T-cell (primary cell): ENCODE measurements at regions not wholly inside any gene's neighbourhood (a gene's known extent, or its start where the extent isn't known, plus 50 kb on each side); places are given as distances from the start of the nearest gene placed in this dataset.

ENCODE experiments used
- ATAC-seq, 4 experiments: fragments of 200-7000 bp in 3 of 4; fragments of 150-1000 bp in 1 of 4; cut with Tn5 transposase; replicated peaks in 1 of 4; 1 replicate in 3 of 4; 2 replicates in 1 of 4; pipeline ENCODE4 v1.10.0; 2021; ENCODE audit warnings: moderate library complexity in 3 of 4, mild to moderate bottlenecking in 2 of 4, moderate number of reproducible peaks in 1 of 4
- CTCF ChIA-PET, 2 donors: fragments of 300-600 bp; sonication (Branson Sonifier 250); formaldehyde crosslinking; loops; one replicate each; lab custom pipeline; 2022; ENCODE audit warnings: antibody characterized with exemption in 2 of 2; lab: Charles Lee
- POLR2A ChIA-PET, 2 donors: fragments of 300-600 bp; sonication (Branson Sonifier 250); formaldehyde crosslinking; loops; one replicate each; lab custom pipeline; 2022; ENCODE audit warnings: antibody characterized with exemption in 2 of 2; lab: Charles Lee
- DNase-seq, 35 experiments: peaks; one replicate each; pipeline versions ENCODE4 v3.0.0 to v3.0.0-alpha.2; 2013 to 2023
- H3K27ac ChIP-seq: one replicate; pipeline ENCODE4 v1.5.1; 2013; ENCODE audit warnings: low read length
- H3K27me3 ChIP-seq, 2 experiments: replicated peaks in 1 of 2; 1 replicate in 1 of 2; 2 replicates in 1 of 2; pipeline versions ENCODE4 v1.6.1 to v1.7.0; 2013; ENCODE audit warnings: low read length in 1 of 2, mixed read lengths in 1 of 2; ENCODE audit not compliant: control insufficient read depth in 2 of 2, insufficient read depth in 2 of 2; ENCODE audit errors: extremely low read depth in 1 of 2
- H3K36me3 ChIP-seq, 2 donors: 1 replicate in 1 of 2; 2 replicates in 1 of 2; pipeline versions ENCODE4 v1.6.1 to v1.7.0; 2013; ENCODE audit warnings: low read length in 1 of 2; ENCODE audit not compliant: control insufficient read depth in 2 of 2, insufficient read depth in 1 of 2; ENCODE audit errors: extremely low read depth in 1 of 2
- H3K4me1 ChIP-seq, 2 experiments: 1 replicate in 1 of 2; 2 replicates in 1 of 2; pipeline versions ENCODE4 v1.6.1 to v1.7.0; 2013; ENCODE audit warnings: low read length in 2 of 2, mixed read lengths in 1 of 2; ENCODE audit not compliant: insufficient read depth in 2 of 2, control insufficient read depth in 1 of 2; ENCODE audit errors: extremely low read depth in 1 of 2
- H3K4me3 ChIP-seq, 2 donors: 1 replicate in 1 of 2; 2 replicates in 1 of 2; pipeline versions ENCODE4 v1.5.1 to v1.7.0; 2013; ENCODE audit warnings: mild to moderate bottlenecking in 2 of 2, low read length in 1 of 2, moderate library complexity in 1 of 2; ENCODE audit not compliant: control insufficient read depth in 1 of 2; ENCODE audit errors: extremely low read depth in 1 of 2
- H3K9me3 ChIP-seq: 2 replicates; pipeline ENCODE4 v1.7.0; 2013
- H3K27ac Mint-ChIP-seq, 2 donors: one replicate each; pipeline ENCODE4 v1.8.0; 2020 to 2021; ENCODE audit warnings: mild to moderate bottlenecking in 2 of 2, mixed read lengths in 2 of 2
- H3K27me3 Mint-ChIP-seq, 2 donors: one replicate each; pipeline ENCODE4 v1.8.0; 2021 to 2022; ENCODE audit warnings: mixed read lengths in 2 of 2
- H3K36me3 Mint-ChIP-seq: one replicate; pipeline ENCODE4 v1.8.0; 2021; ENCODE audit warnings: mixed read lengths
- H3K4me1 Mint-ChIP-seq, 3 donors: one replicate each; pipeline ENCODE4 v1.8.0; 2020 to 2022; ENCODE audit warnings: mixed read lengths in 3 of 3, mild to moderate bottlenecking in 1 of 3
- H3K4me3 Mint-ChIP-seq, 3 donors: one replicate each; pipeline ENCODE4 v1.8.0; 2020 to 2022; ENCODE audit warnings: mild to moderate bottlenecking in 3 of 3, mixed read lengths in 3 of 3, moderate library complexity in 3 of 3
- H3K9me3 Mint-ChIP-seq, 3 donors: one replicate each; pipeline ENCODE4 v1.8.0; 2020 to 2022; ENCODE audit warnings: mixed read lengths in 3 of 3
- WGBS: methylation state at CpG from one replicate; pipeline ENCODE4 v1.1.5; 2013; ENCODE audit warnings: missing lambda C conversion rate; ENCODE audit not compliant: insufficient coverage; 5-methylcytosine and 5-hydroxymethylcytosine counted together

GRCh38 chr1:58303841-58304240 lies 242.7 kb downstream of the OMA1 start:
- DNase-seq: no peak
- no peaks in the 10 kb centered on the region for H3K4me1 ChIP-seq
- no peaks in the 10 kb centered on the region for H3K36me3 ChIP-seq
- Mint-ChIP-seq H3K4me3 (no peak overlapping the region), H3K9me3 (no peaks in the 10 kb centered on the region), H3K4me1 (no peaks in the 10 kb centered on the region), H3K27me3 (peaks cover 0 to 23% of the 10 kb centered on the region in 2 donors), H3K36me3 (no peaks in the 10 kb centered on the region), H3K27ac (no peak overlapping the region)
- no peaks in the 10 kb centered on the region for H3K27me3 ChIP-seq
- CTCF ChIA-PET: no interaction called here
- H3K9me3 ChIP-seq: no peaks in the 10 kb centered on the region
- H3K27ac ChIP-seq: no peak overlapping the region
- WGBS: no CpG with 5 or more reads among the region's 3 CpGs
- no peak overlapping the region for H3K4me3 ChIP-seq
- POLR2A ChIA-PET: interaction anchor here in 1 of 2 donors (0.6 kb wide), 1 partner anchor 35 kb away, joined by 3 read pairs; no protein-coding TSS in a partner anchor
- no peak for ATAC-seq

DNA sequence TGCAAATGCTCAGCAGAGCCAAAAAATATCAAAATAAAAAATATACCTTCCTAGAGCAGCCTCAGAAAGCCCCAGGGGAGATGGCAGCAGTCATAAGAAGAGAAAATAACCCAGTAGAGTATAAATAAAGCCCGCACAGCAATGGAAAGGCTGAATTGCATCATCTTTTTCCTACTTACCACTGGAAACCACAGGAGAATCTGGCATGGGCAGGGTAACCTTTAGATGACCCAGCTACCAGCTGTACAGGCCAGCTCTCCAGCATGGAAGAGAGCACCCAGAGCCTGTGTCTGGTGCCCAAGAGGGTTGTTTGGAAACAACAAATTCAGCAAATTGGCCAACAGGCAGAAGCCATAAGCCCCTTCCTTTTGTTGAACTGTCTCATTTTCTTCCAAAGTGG lies 253.1 kb downstream of the OMA1 start:
- H3K4me1 ChIP-seq: no peaks in the 10 kb centered on the region
- no peaks in the 10 kb centered on the region for H3K9me3 ChIP-seq
- no peak overlapping the region for H3K27ac Mint-ChIP-seq
- ATAC-seq: no peak
- WGBS: no CpG with 5 or more reads among the region's 1 CpG
- ChIA-PET POLR2A (interaction anchor here in 1 of 2 donors (0.6 kb wide), 1 partner anchor 1563 kb away, joined by 3 read pairs; no protein-coding TSS in a partner anchor), CTCF (no interaction called here)
- no peak overlapping the region for H3K4me3 Mint-ChIP-seq
- no peak overlapping the region for H3K27ac ChIP-seq
- DNase-seq: no peak
- peaks cover 0 to 4% (median 0%) of the 10 kb centered on the region in 3 donors for H3K9me3 Mint-ChIP-seq
- H3K27me3 Mint-ChIP-seq: peaks cover 0 to 8% of the 10 kb centered on the region in 2 donors
- no peaks in the 10 kb centered on the region for H3K27me3 ChIP-seq
- H3K4me1 Mint-ChIP-seq: no peaks in the 10 kb centered on the region
- no peaks in the 10 kb centered on the region for H3K36me3 ChIP-seq
- peaks cover 4% of the 10 kb centered on the region for H3K36me3 Mint-ChIP-seq
- H3K4me3 ChIP-seq: no peak overlapping the region

DNA sequence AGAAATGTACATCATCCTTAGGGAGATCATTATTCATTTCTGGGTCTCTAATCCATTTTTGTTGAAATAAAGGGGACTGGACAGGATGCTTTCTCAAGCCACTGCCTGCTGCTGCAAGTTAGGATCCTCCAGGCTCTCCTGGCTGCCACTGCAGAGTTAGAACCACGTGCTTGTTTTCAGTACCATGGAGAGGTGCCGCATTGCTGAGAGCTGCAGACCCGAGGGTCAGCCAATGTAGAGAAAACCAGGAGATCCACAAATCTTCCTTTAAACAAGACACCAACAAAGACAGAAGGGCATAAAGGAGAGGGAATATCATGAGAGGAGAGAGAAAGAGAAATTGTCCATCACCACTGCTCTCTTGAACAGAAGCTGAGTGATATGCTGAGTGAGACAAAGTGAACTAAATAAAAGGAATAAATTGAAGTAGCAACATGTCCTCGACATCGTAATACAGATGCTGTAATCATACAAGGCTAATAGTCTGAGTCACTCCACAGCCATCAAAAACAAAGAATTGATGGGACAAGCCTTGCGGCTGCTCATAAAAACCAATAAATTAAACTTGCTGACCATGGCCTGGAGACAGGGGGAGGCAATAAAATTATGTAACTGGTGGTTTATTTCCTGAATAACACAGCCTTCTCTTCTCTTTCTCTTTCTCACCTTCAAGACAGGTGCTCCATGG lies 255.7 kb downstream of the OMA1 start:
- H3K36me3 ChIP-seq: no peaks in the 10 kb centered on the region
- Mint-ChIP-seq H3K9me3 (peaks cover 3 to 7% (median 4%) of the 10 kb centered on the region in 3 donors), H3K36me3 (peaks cover 7% of the 10 kb centered on the region), H3K4me1 (no peaks in the 10 kb centered on the region), H3K4me3 (no peak overlapping the region), H3K27ac (no peak overlapping the region), H3K27me3 (peaks cover 0 to 11% of the 10 kb centered on the region in 2 donors)
- H3K9me3 ChIP-seq: no peaks in the 10 kb centered on the region
- no peak for ATAC-seq
- H3K27ac ChIP-seq: no peak overlapping the region
- H3K4me1 ChIP-seq: no peaks in the 10 kb centered on the region
- ChIA-PET CTCF (no interaction called here), POLR2A (no interaction called here)
- no peaks in the 10 kb centered on the region for H3K27me3 ChIP-seq
- DNase-seq: no peak
- WGBS: 100% methylated on average over 2 of the region's 6 CpGs
- H3K4me3 ChIP-seq: no peak overlapping the region

DNA sequence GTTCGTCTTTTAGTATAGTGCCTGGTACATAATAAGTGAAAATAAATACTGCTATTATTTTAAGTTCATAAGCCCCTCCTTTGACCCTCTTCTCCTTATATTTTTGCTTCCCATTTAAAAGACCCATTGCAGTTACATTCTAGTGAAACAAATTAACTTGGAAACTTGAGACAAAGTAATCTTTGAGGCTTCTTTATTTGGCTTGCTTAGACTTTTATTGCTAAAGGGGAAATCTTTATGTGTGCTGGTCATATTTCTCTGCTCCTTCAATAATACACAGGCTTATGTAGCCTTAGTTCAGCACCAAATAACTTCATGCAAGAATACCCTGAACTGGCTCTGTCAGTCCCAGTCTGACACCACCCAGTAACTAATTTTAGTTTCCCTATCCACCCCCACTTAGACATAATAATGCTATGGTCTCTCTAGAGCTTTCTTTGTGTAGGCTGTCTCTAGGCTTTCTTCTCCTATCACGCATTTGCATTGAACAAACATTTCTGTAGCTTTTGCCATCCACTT lies 257.8 kb downstream of the OMA1 start:
- Histone ChIP-seq H3K36me3 (no peaks in the 10 kb centered on the region), H3K4me3 (no peak overlapping the region), H3K27ac (no peak overlapping the region), H3K27me3 (no peaks in the 10 kb centered on the region), H3K4me1 (no peaks in the 10 kb centered on the region), H3K9me3 (no peaks in the 10 kb centered on the region)
- peaks cover 4 to 12% of the 10 kb centered on the region in 2 donors for H3K27me3 Mint-ChIP-seq
- H3K36me3 Mint-ChIP-seq: peaks cover 7% of the 10 kb centered on the region
- DNase-seq: no peak
- ChIA-PET CTCF (no interaction called here), POLR2A (no interaction called here)
- peaks cover 3 to 9% (median 4%) of the 10 kb centered on the region in 3 donors for H3K9me3 Mint-ChIP-seq
- WGBS: no CpG with 5 or more reads among the region's 2 CpGs
- no peaks in the 10 kb centered on the region for H3K4me1 Mint-ChIP-seq
- H3K27ac Mint-ChIP-seq: no peak overlapping the region
- no peak for ATAC-seq
- H3K4me3 Mint-ChIP-seq: no peak overlapping the region

- CTCF ChIA-PET: interaction anchor here in 1 of 2 donors (0.6 kb wide), 1 partner anchor 1442 kb away, joined by 3 read pairs; no protein-coding TSS in a partner anchor
These were observed 258.5 kb downstream of the OMA1 start for GRCh38 chr1:58287894-58288623.

GRCh38 chr1:58284225-58284510 lies 262.4 kb downstream of the OMA1 start:
- H3K36me3 ChIP-seq: no peaks in the 10 kb centered on the region
- H3K4me3 ChIP-seq: no peak overlapping the region
- peaks cover 0 to 9% (median 3%) of the 10 kb centered on the region in 3 donors for H3K9me3 Mint-ChIP-seq
- POLR2A ChIA-PET: no interaction called here
- no peak overlapping the region for H3K27ac ChIP-seq
- H3K4me1 ChIP-seq: no peaks in the 10 kb centered on the region
- H3K27me3 Mint-ChIP-seq: peaks cover 4 to 10% of the 10 kb centered on the region in 2 donors
- no peak overlapping the region for H3K4me3 Mint-ChIP-seq
- no peaks in the 10 kb centered on the region for H3K4me1 Mint-ChIP-seq
- no peaks in the 10 kb centered on the region for H3K27me3 ChIP-seq
- H3K36me3 Mint-ChIP-seq: peaks cover 3% of the 10 kb centered on the region
- H3K27ac Mint-ChIP-seq: no peak overlapping the region
- CTCF ChIA-PET: no interaction called here
- ATAC-seq (no peak), DNase-seq (no peak)
- H3K9me3 ChIP-seq: no peaks in the 10 kb centered on the region

More at GRCh38 chr1:58287894-58288623, 258.5 kb downstream of the OMA1 start:
- H3K27ac Mint-ChIP-seq: no peak overlapping the region
- no peak overlapping the region for H3K4me3 Mint-ChIP-seq
- no peaks in the 10 kb centered on the region for H3K36me3 ChIP-seq
- POLR2A ChIA-PET: no interaction called here
- no peak overlapping the region for H3K27ac ChIP-seq
- WGBS: no CpG with 5 or more reads among the region's 2 CpGs
- ATAC-seq (no peak), DNase-seq (no peak)
- H3K9me3 ChIP-seq: no peaks in the 10 kb centered on the region
- no peaks in the 10 kb centered on the region for H3K4me1 ChIP-seq
- peaks cover 7% of the 10 kb centered on the region for H3K36me3 Mint-ChIP-seq
- peaks cover 4 to 15% of the 10 kb centered on the region in 2 donors for H3K27me3 Mint-ChIP-seq
- peaks cover 3 to 9% (median 4%) of the 10 kb centered on the region in 3 donors for H3K9me3 Mint-ChIP-seq
- no peaks in the 10 kb centered on the region for H3K27me3 ChIP-seq
- H3K4me3 ChIP-seq: no peak overlapping the region
- no peaks in the 10 kb centered on the region for H3K4me1 Mint-ChIP-seq
